ENCODE measurements at regions not wholly inside any gene's neighbourhood (a gene's known extent, or its start where the extent isn't known, plus 50 kb on each side); places are given as distances from the start of the nearest gene placed in this dataset.

GRCh38 chr18:53665701-53666100, 558.8 kb downstream of the MBD2 start:
- TF ChIP-seq CTCF (IDR thresholded peaks at IDR 0.05) (no peak), POLR2A (IDR thresholded peaks at IDR 0.05) (no peak)
